HEK293 (cell line): ENCODE measurements at regions not wholly inside any gene's neighbourhood (a gene's known extent, or its start where the extent isn't known, plus 50 kb on each side); places are given as distances from the start of the nearest gene placed in this dataset.

Experiments
- MYNN ChIP-seq: fragments of 450-650 bp; formaldehyde crosslinking; IDR thresholded peaks from 2 replicates; pipeline ENCODE4 v1.5.1; 2016; ENCODE audit warnings: missing biosample characterization, missing genetic modification characterization, borderline replicate concordance
- ZBTB21 ChIP-seq: fragments of 450-650 bp; formaldehyde crosslinking; IDR thresholded peaks from 2 replicates; pipeline ENCODE4 v1.5.1; 2017; ENCODE audit warnings: missing biosample characterization, missing genetic modification characterization
- ZNF18 ChIP-seq: fragments of 450-650 bp; formaldehyde crosslinking; IDR thresholded peaks from 2 replicates; pipeline ENCODE4 v1.5.1; 2016; ENCODE audit warnings: missing biosample characterization, missing genetic modification characterization
- ZNF335 ChIP-seq: fragments of 450-650 bp; formaldehyde crosslinking; conservative IDR thresholded peaks from 2 replicates; pipeline ENCODE4 v1.5.1; 2016; ENCODE audit warnings: missing biosample characterization, missing genetic modification characterization
- ZNF664 ChIP-seq: fragments of 450-650 bp; formaldehyde crosslinking; IDR thresholded peaks from 2 replicates; pipeline ENCODE4 v1.5.1; 2016; ENCODE audit warnings: missing biosample characterization, missing genetic modification characterization
- ZNF692 ChIP-seq: fragments of 450-650 bp; formaldehyde crosslinking; IDR thresholded peaks from 2 replicates; pipeline ENCODE4 v1.5.1; 2016; ENCODE audit warnings: missing biosample characterization, missing genetic modification characterization
- ZSCAN4 ChIP-seq: fragments of 450-650 bp; formaldehyde crosslinking; IDR thresholded peaks from 2 replicates; pipeline ENCODE4 v1.5.1; 2017; ENCODE audit warnings: missing biosample characterization, missing genetic modification characterization

DNA sequence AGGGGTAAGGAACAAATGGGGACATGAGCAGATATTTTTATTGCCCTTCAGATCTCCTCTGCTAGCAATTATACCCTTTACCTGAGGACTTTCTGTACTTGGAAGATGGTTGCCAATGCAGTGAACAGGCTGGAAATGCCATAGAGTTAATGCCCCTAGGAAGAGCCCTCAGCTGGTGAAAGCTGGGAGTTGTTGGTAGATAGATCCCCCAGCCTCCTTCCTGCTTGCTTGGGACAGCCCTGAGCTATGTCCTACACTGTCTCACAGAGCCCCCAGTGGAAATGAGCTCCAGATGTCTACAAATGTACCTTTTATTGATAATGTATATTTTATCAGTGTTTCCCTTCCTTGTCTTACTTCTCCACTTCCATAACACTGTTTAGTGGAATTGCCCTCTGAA, 87.6 kb upstream of the PAK5 start:
- TF ChIP-seq ZSCAN4 (tag by site-specific recombination) (no peak), MYNN (tag by site-specific recombination) (no peak), ZNF692 (tag by site-specific recombination) (no peak), ZBTB21 (tag by site-specific recombination) (no peak), ZNF664 (tag by site-specific recombination) (no peak), ZNF335 (tag by site-specific recombination) (no peak), ZNF18 (tag by site-specific recombination) (no peak)
